ENCODE measurements at regions not wholly inside any gene's neighbourhood (a gene's known extent, or its start where the extent isn't known, plus 50 kb on each side); places are given as distances from the start of the nearest gene placed in this dataset.

- TF ChIP-seq POLR2A (IDR thresholded peaks at IDR 0.05), result no peak
- TF ChIP-seq, protein P1, sequence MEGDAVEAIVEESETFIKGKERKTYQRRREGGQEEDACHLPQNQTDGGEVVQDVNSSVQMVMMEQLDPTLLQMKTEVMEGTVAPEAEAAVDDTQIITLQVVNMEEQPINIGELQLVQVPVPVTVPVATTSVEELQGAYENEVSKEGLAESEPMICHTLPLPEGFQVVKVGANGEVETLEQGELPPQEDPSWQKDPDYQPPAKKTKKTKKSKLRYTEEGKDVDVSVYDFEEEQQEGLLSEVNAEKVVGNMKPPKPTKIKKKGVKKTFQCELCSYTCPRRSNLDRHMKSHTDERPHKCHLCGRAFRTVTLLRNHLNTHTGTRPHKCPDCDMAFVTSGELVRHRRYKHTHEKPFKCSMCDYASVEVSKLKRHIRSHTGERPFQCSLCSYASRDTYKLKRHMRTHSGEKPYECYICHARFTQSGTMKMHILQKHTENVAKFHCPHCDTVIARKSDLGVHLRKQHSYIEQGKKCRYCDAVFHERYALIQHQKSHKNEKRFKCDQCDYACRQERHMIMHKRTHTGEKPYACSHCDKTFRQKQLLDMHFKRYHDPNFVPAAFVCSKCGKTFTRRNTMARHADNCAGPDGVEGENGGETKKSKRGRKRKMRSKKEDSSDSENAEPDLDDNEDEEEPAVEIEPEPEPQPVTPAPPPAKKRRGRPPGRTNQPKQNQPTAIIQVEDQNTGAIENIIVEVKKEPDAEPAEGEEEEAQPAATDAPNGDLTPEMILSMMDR (IDR thresholded peaks at IDR 0.05), result no peak
- no peaks in the 10 kb centered on the region for H3K36me3 ChIP-seq (replicated peaks in 1 of 2)
- H3K9me3 ChIP-seq (replicated peaks in 1 of 3), result no peaks in the 10 kb centered on the region
- H3K4me3 ChIP-seq, result no peak overlapping the region
- WGBS, 4 donors, result 92 to 94% (median 93%) methylated on average over 11 to 20 of the region's 20 CpGs
- DNase-seq, result no peak
- no peak overlapping the region for H3K27ac ChIP-seq
- intact Hi-C loops (cut with DNase I), result no loop called here
- H3K4me1 ChIP-seq (replicated peaks in 1 of 2), result no peaks in the 10 kb centered on the region
- H3K27me3 ChIP-seq, result no peaks in the 10 kb centered on the region
These were observed 105.5 kb downstream of the SHANK2 start for GRCh38 chr11:71146846-71147245.

- no peaks in the 10 kb centered on the region for H3K27me3 ChIP-seq
- intact Hi-C loops (cut with DNase I), result no loop called here
- DNase-seq, result no peak
These were observed 106.2 kb downstream of the SHANK2 start for GRCh38 chr11:71145988-71146824.

DNA sequence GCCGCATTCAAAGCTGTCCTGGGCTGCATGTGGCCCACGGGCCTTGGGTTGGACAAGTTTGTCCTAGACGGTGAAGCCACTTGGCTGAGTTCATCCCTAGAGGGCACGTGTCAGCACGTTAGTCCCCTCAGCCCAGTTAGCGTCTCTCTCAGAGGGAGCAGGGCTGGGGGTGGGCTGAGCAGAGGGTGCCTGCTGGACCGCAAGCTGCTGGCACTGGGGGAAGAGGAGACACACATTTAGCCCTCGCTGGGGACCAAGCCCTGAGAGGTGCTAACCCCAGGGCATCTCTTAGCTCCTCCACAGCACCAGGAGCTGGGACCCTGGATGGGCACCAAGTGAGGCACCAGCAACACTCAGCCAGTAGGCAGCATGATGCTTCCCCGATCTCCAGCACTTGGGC is 107.0 kb downstream of the SHANK2 start:
- Histone ChIP-seq H3K36me3 (replicated peaks in 1 of 2) (no peaks in the 10 kb centered on the region), H3K27me3 (no peaks in the 10 kb centered on the region), H3K4me3 (no peak overlapping the region), H3K4me1 (replicated peaks in 1 of 2) (no peaks in the 10 kb centered on the region), H3K27ac (no peak overlapping the region), H3K9me3 (replicated peaks in 1 of 3) (no peaks in the 10 kb centered on the region)
- no peak for DNase-seq
- intact Hi-C loops (cut with DNase I), result no loop called here
- WGBS, 4 donors, result 80 to 83% (median 82%) methylated on average over 8 to 9 of the region's 9 CpGs
- no peak for TF ChIP-seq POLR2A (IDR thresholded peaks at IDR 0.05)
- TF ChIP-seq, protein P1 (IDR thresholded peaks at IDR 0.05), result no peak

More at GRCh38 chr11:71145988-71146824, 106.2 kb downstream of the SHANK2 start:
- TF ChIP-seq POLR2A (IDR thresholded peaks at IDR 0.05), result no peak
- TF ChIP-seq, protein P1 (IDR thresholded peaks at IDR 0.05), result no peak
- Histone ChIP-seq H3K4me1 (replicated peaks in 1 of 2) (no peaks in the 10 kb centered on the region), H3K9me3 (replicated peaks in 1 of 3) (no peaks in the 10 kb centered on the region), H3K36me3 (replicated peaks in 1 of 2) (no peaks in the 10 kb centered on the region), H3K27ac (no peak overlapping the region), H3K4me3 (no peak overlapping the region)
- 71 to 82% (median 76%) methylated on average over 17 to 24 of the region's 24 CpGs for WGBS, 4 donors

DNA sequence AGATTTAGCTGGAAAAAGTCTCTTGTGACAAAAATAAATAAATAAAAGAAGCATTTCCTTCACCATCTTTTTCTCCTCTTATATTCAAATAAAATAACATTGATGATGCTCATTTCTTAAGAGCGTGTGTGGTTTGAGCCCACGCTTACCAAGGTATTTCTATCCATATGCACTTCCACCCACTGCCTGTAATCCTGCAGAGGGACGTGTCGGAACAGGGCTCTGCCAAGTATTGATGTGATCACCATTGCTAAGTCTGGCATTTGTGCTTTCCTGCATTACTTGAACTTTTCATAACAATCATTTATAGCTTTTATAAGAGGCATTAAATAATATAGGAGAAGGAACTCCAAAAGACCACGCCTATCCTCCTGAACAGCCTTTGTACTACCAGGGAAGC is 107.6 kb downstream of the SHANK2 start:
- H3K36me3 ChIP-seq (replicated peaks in 1 of 2), result no peaks in the 10 kb centered on the region
- 83 to 95% (median 91%) methylated on average over 5 of the region's 5 CpGs for WGBS, 4 donors
- no peaks in the 10 kb centered on the region for H3K4me1 ChIP-seq (replicated peaks in 1 of 2)
- no peak overlapping the region for H3K27ac ChIP-seq
- TF ChIP-seq, protein P1 (IDR thresholded peaks at IDR 0.05), result no peak
- TF ChIP-seq POLR2A (IDR thresholded peaks at IDR 0.05), result no peak
- no peak overlapping the region for H3K4me3 ChIP-seq
- intact Hi-C loops (cut with DNase I), result no loop called here
- no peak for DNase-seq
- no peaks in the 10 kb centered on the region for H3K9me3 ChIP-seq (replicated peaks in 1 of 3)
- no peaks in the 10 kb centered on the region for H3K27me3 ChIP-seq

Measured in adrenal gland (tissue), 9 donors.